Calu3 (cell line): ENCODE measurements at regions not wholly inside any gene's neighbourhood (a gene's known extent, or its start where the extent isn't known, plus 50 kb on each side); places are given as distances from the start of the nearest gene placed in this dataset.

Experiments used
- BruUV-seq: library from RNA; stranded (reverse); fragments of 400-500 nt; replicated peaks from 2 replicates; lab custom pipeline; 2021; lab: Mats Ljungman, UMichigan
- CTCF ChIA-PET: fragments of 300-600 bp; sonication (Branson Sonifier 250); formaldehyde crosslinking; loops from one replicate; lab custom pipeline; 2022; ENCODE audit warnings: antibody characterized with exemption; lab: Charles Lee
- DNase-seq: peaks from one replicate; pipeline ENCODE4 v3.0.0; 2022
- H3K27ac Mint-ChIP-seq: one replicate; pipeline ENCODE4 v1.8.0; 2022; ENCODE audit warnings: mixed read lengths; ENCODE audit not compliant: unreplicated experiment
- H3K27me3 Mint-ChIP-seq: one replicate; pipeline ENCODE4 v1.8.0; 2022; ENCODE audit warnings: mixed read lengths; ENCODE audit not compliant: unreplicated experiment
- H3K36me3 Mint-ChIP-seq: one replicate; pipeline ENCODE4 v1.8.0; 2022; ENCODE audit warnings: mild to moderate bottlenecking, moderate library complexity, mixed read lengths; ENCODE audit not compliant: insufficient read depth, unreplicated experiment
- H3K4me1 Mint-ChIP-seq: one replicate; pipeline ENCODE4 v1.8.0; 2022; ENCODE audit warnings: mild to moderate bottlenecking, low read depth, mixed read lengths; ENCODE audit not compliant: unreplicated experiment
- H3K4me3 Mint-ChIP-seq: one replicate; pipeline ENCODE4 v1.8.0; 2022; ENCODE audit warnings: mild to moderate bottlenecking, low read depth, moderate library complexity, mixed read lengths; ENCODE audit not compliant: unreplicated experiment
- H3K9me3 Mint-ChIP-seq: one replicate; pipeline ENCODE4 v1.8.0; 2022; ENCODE audit warnings: low read depth, mixed read lengths; ENCODE audit not compliant: unreplicated experiment
- intact Hi-C: fragments of 100-400 bp; cut with micrococcal nuclease; formaldehyde crosslinking; loops from one replicate; pipeline ENCODE4 v1.10.0; 2022; ENCODE audit not compliant: unreplicated experiment
- TF ChIP-seq, protein P1 (sequence below): fragments of 200-600 bp; IDR thresholded peaks from one replicate; pipeline ENCODE4 v1.8.0; 2022; ENCODE audit warnings: antibody characterized with exemption; ENCODE audit not compliant: unreplicated experiment

GRCh38 chr13:34000955-34001354 is 183.0 kb downstream of the RFC3 start:
- BruUV-seq: no TSS peak
- TF ChIP-seq, protein P1, sequence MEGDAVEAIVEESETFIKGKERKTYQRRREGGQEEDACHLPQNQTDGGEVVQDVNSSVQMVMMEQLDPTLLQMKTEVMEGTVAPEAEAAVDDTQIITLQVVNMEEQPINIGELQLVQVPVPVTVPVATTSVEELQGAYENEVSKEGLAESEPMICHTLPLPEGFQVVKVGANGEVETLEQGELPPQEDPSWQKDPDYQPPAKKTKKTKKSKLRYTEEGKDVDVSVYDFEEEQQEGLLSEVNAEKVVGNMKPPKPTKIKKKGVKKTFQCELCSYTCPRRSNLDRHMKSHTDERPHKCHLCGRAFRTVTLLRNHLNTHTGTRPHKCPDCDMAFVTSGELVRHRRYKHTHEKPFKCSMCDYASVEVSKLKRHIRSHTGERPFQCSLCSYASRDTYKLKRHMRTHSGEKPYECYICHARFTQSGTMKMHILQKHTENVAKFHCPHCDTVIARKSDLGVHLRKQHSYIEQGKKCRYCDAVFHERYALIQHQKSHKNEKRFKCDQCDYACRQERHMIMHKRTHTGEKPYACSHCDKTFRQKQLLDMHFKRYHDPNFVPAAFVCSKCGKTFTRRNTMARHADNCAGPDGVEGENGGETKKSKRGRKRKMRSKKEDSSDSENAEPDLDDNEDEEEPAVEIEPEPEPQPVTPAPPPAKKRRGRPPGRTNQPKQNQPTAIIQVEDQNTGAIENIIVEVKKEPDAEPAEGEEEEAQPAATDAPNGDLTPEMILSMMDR: no peak
- Mint-ChIP-seq H3K36me3 (no peaks in the 10 kb centered on the region), H3K9me3 (no peaks in the 10 kb centered on the region), H3K27ac (no peak overlapping the region), H3K27me3 (no peaks in the 10 kb centered on the region), H3K4me3 (no peak overlapping the region), H3K4me1 (no peaks in the 10 kb centered on the region)
- intact Hi-C loops: no loop called here
- no peak for DNase-seq
- CTCF ChIA-PET: no interaction called here

GRCh38 chr13:34001389-34001788 is 183.4 kb downstream of the RFC3 start:
- CTCF ChIA-PET: no interaction called here
- H3K4me3 Mint-ChIP-seq: no peak overlapping the region
- no TSS peak for BruUV-seq
- no peaks in the 10 kb centered on the region for H3K4me1 Mint-ChIP-seq
- H3K27ac Mint-ChIP-seq: no peak overlapping the region
- no peak for DNase-seq
- intact Hi-C loops: no loop called here
- no peaks in the 10 kb centered on the region for H3K9me3 Mint-ChIP-seq
- H3K36me3 Mint-ChIP-seq: no peaks in the 10 kb centered on the region
- TF ChIP-seq, protein P1: no peak
- no peaks in the 10 kb centered on the region for H3K27me3 Mint-ChIP-seq

DNA sequence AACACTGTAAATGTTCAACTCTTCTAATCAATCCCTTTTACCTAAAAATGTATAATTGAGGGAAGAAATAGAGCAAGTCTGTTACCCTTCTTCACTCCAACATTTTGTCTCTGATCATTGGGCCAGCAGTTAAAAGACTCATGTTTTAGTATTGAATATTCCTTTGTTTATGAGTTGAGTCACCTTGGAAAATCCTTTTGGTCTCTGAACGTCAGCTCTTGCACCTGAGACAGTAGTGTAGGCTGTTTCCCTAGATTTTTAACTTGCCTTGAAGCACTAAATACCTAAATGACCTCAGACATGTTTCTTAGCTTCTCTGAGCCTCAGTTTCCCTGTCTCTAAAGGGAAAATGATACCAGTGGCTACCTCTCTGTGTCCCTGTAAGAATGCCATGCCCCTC is 184.2 kb downstream of the RFC3 start:
- TF ChIP-seq, protein P1: no peak
- Mint-ChIP-seq H3K4me1 (no peaks in the 10 kb centered on the region), H3K4me3 (no peak overlapping the region), H3K27me3 (no peaks in the 10 kb centered on the region), H3K9me3 (no peaks in the 10 kb centered on the region), H3K27ac (no peak overlapping the region), H3K36me3 (no peaks in the 10 kb centered on the region)
- intact Hi-C loops: no loop called here
- DNase-seq: no peak
- no TSS peak for BruUV-seq
- CTCF ChIA-PET: no interaction called here

- no peak for DNase-seq
- Mint-ChIP-seq H3K27ac (no peak overlapping the region), H3K36me3 (no peaks in the 10 kb centered on the region), H3K4me3 (no peak overlapping the region), H3K9me3 (no peaks in the 10 kb centered on the region), H3K4me1 (no peaks in the 10 kb centered on the region), H3K27me3 (no peaks in the 10 kb centered on the region)
- intact Hi-C loops: no loop called here
- BruUV-seq: no TSS peak
- TF ChIP-seq, protein P1: no peak
- CTCF ChIA-PET: no interaction called here
Observed at GRCh38 chr13:34002924-34003323, 185.0 kb downstream of the RFC3 start.
